NCI-H1092 treated with DMSO at 0.1 percent for 48 hours (cell line): ENCODE measurements at regions not wholly inside any gene's neighbourhood (a gene's known extent, or its start where the extent isn't known, plus 50 kb on each side); places are given as distances from the start of the nearest gene placed in this dataset.
"Not testable (repeated sequence)": the region's sequence is repeated elsewhere in the genome, so short reads cannot be mapped to it uniquely, and the experiment has no call there.

Experiments used
- DNase-seq: peaks from one replicate; lab custom pipeline; 2025; lab: John Stamatoyannopoulos, UW

DNA sequence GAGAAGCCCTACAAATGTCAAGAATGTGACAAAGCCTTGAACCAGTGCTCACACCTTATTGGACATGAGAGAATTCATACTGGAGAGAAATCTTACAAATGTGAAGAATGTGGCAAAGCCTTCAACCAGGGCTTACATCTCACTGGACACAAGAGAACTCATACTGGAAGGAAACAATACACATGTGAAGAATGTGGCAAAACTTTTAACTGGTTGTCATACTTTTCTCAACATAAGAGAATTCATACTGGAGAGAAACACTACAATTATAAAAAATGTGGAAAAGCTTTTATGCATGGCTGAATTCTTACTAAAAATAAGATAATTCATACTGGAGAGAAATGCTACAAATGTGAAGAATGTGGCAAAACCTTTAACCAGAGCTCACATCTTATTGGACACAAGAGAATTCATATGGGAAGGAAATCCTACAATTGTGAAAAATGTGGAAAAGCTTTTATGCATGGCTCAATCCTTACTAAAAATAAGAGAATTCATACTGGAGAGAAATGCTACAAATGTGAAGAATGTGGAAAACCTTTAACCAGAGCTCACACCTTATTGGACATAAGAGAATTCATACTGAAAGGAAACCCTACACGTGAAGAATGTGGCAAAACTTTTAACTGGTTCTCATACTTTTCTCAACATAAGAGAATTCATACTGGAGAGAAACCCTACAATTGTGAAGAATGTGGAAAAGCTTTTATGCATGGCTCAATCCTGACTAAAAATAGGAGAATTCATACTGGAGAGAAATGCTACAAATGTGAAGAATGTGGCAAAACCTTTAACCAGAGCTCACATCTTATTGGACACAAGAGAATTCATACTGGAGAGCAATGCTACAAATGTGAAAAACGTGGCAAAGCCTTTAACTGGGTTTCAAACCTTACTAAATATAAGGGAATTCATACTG, 350.6 kb upstream of the NUPR2 start:
- not testable (repeated sequence) for DNase-seq

GRCh38 chr7:56449762-56450161, 333.5 kb upstream of the NUPR2 start:
- DNase-seq, result no peak

DNA sequence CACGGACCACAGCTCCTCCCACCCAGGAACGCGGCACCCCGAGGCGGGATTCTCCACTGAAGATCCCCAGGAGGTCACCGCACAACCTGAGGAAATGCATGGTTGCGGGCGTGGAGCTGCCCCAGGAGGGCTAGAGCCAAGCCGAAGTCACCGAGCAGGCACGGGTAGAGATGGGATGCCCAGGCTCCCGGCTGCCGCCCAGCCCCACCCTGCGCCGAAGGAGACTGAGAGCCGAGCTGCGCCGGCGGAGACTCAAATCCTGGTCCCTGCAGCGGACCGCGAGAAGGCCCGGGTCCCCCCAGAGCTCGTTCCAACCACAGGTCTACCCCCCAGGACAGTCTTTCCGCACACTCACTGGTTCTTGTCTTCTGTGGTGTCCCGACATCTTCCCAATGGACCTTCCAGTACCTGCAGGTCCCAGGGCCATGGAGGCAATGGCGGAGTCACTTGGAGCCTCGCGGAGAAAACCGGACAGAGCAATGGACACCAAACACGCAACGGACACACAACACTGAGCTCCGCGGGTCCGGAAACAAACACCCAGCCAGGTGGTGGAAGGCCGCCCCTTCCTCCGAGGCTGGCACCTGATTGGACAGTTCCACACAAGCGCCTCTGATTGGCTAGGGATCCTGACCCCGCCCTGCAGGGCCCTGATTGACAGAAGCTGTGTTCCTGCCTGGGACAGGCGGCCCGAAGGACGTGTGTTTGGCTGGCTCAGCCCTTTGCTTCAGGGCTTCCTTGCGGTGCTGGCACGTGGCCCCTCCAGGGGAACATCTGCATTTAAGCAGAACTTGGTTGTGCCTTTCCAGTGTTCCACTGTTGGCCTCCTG, 331.9 kb upstream of the NUPR2 start:
- DNase-seq, result no peak

- not testable (repeated sequence) for DNase-seq
These were observed 304.3 kb upstream of the NUPR2 start for GRCh38 chr7:56420528-56420927.

GRCh38 chr7:56375173-56375572, 259.0 kb upstream of the NUPR2 start:
- DNase-seq, result no peak

- not testable (repeated sequence) for DNase-seq
These were observed 258.4 kb upstream of the NUPR2 start for GRCh38 chr7:56374666-56375065.

DNA sequence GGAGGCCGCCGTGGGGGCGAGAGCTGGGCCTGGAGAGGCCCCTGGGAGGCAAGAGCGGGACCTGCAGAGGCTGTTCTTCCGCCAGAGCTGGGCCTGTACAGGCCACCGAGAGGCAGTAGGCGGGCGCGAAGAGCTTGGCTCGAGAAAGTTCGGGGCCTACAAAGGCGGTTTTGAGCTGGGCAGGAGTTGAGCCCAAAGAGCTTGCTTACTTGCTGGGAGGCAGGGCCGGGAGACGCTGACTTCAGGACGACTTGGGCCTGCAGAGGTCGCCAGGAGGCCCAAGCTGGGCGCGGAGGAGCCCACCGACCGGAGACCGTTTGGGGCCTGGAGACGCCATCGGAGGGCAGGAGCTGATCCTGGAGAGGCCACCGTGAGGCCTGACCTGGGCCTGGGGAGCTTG, 257.1 kb upstream of the NUPR2 start:
- not testable (repeated sequence) for DNase-seq

- DNase-seq, result not testable (repeated sequence)
These were observed 255.6 kb upstream of the NUPR2 start for GRCh38 chr7:56371792-56372191.

GRCh38 chr7:56370208-56370872, 254.1 kb upstream of the NUPR2 start:
- DNase-seq, result not testable (repeated sequence)

DNA sequence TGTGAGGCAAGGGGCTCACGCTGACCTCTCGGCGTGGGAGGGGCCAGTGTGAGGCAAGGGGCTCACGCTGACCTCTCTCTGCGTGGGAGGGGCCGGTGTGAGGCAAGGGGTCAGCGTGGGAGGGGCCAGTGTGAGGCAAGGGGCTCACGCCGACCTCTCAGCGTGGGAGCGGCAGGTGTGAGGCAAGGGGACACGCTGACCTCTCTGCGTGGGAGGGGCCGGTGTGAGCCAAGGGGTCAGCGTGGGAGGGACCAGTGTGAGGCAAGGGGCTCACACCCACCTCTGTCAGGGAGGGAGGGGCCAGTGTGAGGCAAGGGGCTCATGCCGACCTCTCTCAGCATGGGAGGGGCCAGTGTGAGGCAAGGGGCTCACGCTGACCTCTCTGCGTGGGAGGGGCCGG, 251.7 kb upstream of the NUPR2 start:
- DNase-seq, result not testable (repeated sequence)

- DNase-seq, result not testable (repeated sequence)
These were observed 251.2 kb upstream of the NUPR2 start for GRCh38 chr7:56367411-56367810.

- not testable (repeated sequence) for DNase-seq
These were observed 250.5 kb upstream of the NUPR2 start for GRCh38 chr7:56366701-56367100.

GRCh38 chr7:56352576-56352975, 236.4 kb upstream of the NUPR2 start:
- not testable (repeated sequence) for DNase-seq

GRCh38 chr7:56351181-56351580, 235.0 kb upstream of the NUPR2 start:
- DNase-seq, result not testable (repeated sequence)

GRCh38 chr7:56348311-56348710, 232.1 kb upstream of the NUPR2 start:
- not testable (repeated sequence) for DNase-seq

- not testable (repeated sequence) for DNase-seq
These were observed 212.1 kb upstream of the NUPR2 start for GRCh38 chr7:56328327-56328726.

DNA sequence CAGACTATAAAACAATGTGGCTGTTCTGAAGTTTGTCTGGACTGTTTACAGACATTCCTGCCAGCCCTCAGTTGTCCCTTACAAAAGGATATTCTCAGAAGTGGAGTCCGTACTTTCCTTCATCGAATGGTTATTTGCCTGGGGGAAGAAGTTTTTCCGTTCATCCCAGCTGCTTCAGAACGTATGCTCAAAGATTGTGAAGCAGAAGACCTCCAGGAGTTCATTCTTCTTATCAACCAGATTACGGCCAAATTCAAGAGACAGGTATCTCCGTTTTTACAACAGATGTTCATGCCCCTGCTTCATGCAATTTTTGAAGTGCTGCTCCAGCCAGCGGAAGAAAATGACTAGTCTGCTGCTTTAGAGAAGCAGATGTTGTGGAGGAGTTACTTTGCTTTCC, 174.3 kb upstream of the NUPR2 start:
- no peak for DNase-seq

DNA sequence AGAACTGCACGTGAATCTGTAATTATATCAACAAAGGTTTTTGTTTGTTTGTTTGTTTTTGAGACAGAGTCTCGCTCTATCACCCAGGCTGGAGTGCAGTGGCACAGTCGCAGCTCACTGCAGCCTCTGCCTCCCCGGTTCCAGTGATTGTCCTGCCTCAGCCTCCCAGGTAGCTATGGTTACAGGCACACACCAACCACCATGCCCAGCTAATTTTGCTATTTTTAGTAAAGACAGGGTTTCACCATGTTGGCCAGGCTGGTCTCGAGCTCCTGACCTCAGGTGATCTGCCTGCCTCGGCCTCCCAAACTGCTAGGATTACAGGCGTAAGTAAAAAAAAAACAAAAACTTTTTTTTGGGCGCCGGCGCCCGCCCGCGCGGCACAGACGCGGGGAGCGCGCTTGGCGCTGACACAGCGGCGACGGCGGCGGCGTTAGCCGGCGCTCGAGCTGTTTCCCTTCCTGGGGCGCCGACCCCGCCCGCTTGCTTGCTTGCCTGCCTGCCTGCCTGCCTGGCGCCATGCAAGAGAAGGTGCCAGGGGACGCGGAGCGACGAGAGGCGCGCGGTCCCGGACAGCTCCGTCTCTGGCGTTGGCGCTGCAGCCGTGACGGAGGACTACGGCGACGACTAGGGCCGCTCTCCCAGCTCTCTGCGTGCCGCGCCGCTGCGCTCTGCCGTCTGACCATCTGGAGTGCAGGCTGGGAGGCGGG, 171.4 kb upstream of the NUPR2 start:
- peak; percentile 29 for DNase-seq

- peak; percentile 18 for DNase-seq
These were observed 139.9 kb upstream of the NUPR2 start for GRCh38 chr7:56256108-56256507.

- no peak for DNase-seq
These were observed 133.9 kb upstream of the NUPR2 start for GRCh38 chr7:56250135-56250534.

DNA sequence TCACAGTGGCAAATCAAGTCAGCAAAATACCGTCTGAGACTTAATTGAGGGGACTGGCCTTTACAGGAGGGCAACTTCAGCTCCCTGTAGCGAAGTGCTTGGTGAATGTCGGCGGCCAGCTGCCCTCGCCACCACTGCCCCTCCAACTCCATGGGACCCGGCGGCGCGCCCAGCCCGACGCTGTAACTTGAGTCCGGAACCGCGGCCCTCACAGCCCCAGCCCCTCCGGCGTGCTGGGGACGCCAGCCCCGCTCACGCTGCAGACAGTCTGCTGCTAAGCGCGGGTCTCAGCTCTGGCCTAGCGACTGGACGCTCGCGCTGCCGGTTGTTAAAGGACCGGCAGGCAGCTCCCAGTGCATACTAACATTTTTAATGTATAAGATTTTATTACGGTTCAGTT, 113.4 kb upstream of the NUPR2 start:
- DNase-seq, result no peak

- no peak for DNase-seq
These were observed 106.6 kb upstream of the NUPR2 start for GRCh38 chr7:56222866-56223265.
